ENCODE measurements at regions not wholly inside any gene's neighbourhood (a gene's known extent, or its start where the extent isn't known, plus 50 kb on each side); places are given as distances from the start of the nearest gene placed in this dataset.

DNA sequence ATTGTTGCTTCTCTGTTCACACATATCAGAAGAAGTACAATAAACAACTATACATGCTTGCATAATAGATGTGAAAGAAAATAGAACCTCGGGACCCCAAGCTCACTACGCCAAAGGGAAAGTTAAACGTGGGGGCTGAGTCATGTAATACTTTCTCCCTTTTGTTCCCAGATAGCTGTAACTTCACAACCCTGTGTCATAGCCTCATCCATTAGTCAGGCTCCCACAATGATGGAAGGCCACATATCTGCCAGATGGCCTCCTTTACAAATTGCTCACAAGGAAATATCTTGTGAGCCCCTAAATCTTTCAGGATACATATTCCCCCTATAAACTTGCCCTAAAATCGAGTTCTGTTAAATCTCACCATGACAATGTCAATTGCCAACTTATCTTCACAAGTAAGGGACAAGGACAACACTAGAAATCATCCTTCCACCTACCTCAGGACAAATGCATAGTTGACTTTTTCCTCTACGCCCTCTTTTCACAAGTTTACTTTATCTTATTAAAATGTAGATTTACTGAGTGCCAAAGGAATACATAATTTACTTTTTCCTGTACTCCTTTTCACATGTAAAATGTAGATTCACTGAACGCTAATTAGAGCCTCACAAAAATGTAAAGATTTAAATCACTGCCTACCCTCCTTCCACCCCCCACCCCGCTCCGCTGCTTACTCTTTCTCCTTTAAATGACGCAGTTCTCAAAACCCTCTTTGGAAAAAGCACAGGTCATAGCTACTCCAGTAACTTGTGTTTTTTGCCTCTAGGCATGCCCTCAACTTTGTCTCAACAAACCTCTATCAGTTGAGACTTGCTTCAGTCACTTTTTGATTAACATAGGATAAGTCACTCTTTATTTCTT is 477.1 kb downstream of the DTHD1 start:
- DNase-seq (ENCODE audit: low spot score): no peak
- TF ChIP-seq, protein P1, sequence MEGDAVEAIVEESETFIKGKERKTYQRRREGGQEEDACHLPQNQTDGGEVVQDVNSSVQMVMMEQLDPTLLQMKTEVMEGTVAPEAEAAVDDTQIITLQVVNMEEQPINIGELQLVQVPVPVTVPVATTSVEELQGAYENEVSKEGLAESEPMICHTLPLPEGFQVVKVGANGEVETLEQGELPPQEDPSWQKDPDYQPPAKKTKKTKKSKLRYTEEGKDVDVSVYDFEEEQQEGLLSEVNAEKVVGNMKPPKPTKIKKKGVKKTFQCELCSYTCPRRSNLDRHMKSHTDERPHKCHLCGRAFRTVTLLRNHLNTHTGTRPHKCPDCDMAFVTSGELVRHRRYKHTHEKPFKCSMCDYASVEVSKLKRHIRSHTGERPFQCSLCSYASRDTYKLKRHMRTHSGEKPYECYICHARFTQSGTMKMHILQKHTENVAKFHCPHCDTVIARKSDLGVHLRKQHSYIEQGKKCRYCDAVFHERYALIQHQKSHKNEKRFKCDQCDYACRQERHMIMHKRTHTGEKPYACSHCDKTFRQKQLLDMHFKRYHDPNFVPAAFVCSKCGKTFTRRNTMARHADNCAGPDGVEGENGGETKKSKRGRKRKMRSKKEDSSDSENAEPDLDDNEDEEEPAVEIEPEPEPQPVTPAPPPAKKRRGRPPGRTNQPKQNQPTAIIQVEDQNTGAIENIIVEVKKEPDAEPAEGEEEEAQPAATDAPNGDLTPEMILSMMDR (IDR thresholded peaks at IDR 0.05; ENCODE audit: extremely low read depth, missing control alignments): no peak

- DNase-seq (ENCODE audit: low spot score): no peak
Observed at GRCh38 chr4:36761607-36762006, 480.2 kb downstream of the DTHD1 start.

DNA sequence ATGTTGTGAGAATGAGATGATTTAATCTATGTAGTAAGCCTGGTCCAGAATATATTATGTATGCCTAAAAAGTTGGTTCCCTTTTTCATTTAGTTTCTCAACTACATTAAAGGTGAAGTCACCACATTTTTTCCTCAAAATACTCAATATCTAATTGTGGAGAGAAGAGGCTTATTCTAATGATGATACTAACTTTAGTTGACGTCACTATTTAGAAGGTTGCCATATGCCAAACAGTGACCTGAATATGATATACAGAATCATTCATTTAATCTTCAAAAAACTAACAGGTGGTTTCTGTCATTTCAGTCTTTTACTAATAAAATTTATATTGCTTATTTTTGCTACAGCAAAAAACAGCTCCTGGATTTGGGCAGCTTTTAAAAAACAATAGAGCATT is 480.7 kb upstream of the NWD2 start:
- TF ChIP-seq, protein P1 (IDR thresholded peaks at IDR 0.05; ENCODE audit: extremely low read depth, missing control alignments): no peak
- DNase-seq (ENCODE audit: low spot score): no peak

More at GRCh38 chr4:36761607-36762006, 480.2 kb downstream of the DTHD1 start:
- TF ChIP-seq, protein P1 (IDR thresholded peaks at IDR 0.05; ENCODE audit: extremely low read depth, missing control alignments): no peak

DNA sequence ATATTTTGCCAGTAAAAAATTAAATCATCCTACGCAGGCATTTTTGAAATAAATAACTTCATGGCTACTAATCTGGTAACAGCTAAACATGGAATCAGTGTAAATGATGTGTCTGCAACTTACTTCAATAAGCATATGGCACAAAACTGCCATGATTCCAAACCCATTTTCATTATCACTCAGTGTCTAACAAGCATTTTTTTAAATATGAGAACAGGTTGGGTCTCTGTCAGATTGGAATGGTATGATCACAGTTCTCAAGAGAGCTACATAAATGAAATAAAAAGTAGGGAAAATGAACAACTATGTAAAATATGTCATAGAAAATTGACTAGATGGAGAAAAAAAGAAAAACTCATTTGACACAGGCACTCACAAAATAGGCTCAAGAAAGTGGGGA is 476.9 kb upstream of the NWD2 start:
- TF ChIP-seq, protein P1 (IDR thresholded peaks at IDR 0.05; ENCODE audit: extremely low read depth, missing control alignments): no peak
- DNase-seq (ENCODE audit: low spot score): no peak

GRCh38 chr4:36771411-36772153 is 473.0 kb upstream of the NWD2 start:
- no peak for DNase-seq (ENCODE audit: low spot score)
- TF ChIP-seq, protein P1 (IDR thresholded peaks at IDR 0.05; ENCODE audit: extremely low read depth, missing control alignments): no peak

DNA sequence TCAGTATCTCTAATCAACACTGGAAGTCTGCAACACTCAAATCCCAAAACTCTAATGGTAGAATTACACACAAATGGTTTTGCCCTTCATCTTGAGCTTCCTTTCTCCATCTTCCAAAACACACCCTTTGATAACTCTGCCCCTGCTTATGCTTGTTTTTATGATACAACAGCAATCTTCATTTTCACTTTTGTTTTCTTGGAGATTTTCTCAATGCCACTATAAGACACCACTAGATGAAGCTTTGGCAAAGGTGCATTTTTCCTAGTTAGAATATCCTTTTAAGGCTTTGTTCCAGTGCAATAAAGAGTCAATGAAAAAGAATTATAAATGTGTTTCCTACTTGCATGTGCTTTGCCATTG is 472.4 kb upstream of the NWD2 start:
- DNase-seq (ENCODE audit: low spot score): no peak
- TF ChIP-seq, protein P1 (IDR thresholded peaks at IDR 0.05; ENCODE audit: extremely low read depth, missing control alignments): no peak

DNA sequence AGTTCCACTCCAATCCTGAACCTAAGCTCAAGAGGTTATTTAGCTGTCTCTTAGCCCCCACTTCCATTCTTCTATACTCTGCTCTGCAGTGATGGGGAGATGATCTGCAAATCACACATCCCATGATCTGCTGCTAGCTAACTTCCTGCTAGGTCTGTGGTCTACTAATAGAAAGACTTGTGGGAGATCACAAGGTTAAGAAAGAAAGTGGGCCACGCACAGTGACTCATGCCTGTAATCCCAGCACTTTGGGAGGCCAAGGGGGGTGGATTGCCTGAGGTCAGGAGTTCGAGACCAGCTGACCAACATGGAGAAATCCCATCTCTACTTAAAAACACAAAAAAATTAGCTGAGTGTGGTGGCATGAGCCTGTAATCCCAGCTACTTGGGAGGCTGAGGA is 471.1 kb upstream of the NWD2 start:
- TF ChIP-seq, protein P1 (IDR thresholded peaks at IDR 0.05; ENCODE audit: extremely low read depth, missing control alignments): no peak
- no peak for DNase-seq (ENCODE audit: low spot score)
